GM12891 (cell line): ENCODE measurements at regions not wholly inside any gene's neighbourhood (a gene's known extent, or its start where the extent isn't known, plus 50 kb on each side); places are given as distances from the start of the nearest gene placed in this dataset.

Experiments
- POLR2A ChIP-seq: IDR thresholded peaks from 2 replicates; pipeline ENCODE4 v1.6.1; 2011; ENCODE audit warnings: low read depth, low read length, control low read depth
- POLR2AphosphoS5 ChIP-seq: IDR thresholded peaks from 2 replicates; pipeline ENCODE4 v1.6.1; 2011; ENCODE audit warnings: low read depth, low read length, control low read depth
- POU2F2 ChIP-seq: IDR thresholded peaks from 2 replicates; pipeline ENCODE4 v1.6.1; 2011; ENCODE audit warnings: low read depth, mild to moderate bottlenecking, control low read depth, low read length, moderate library complexity
- TAF1 ChIP-seq: IDR thresholded peaks from 2 replicates; pipeline ENCODE4 v1.6.1; 2011; ENCODE audit warnings: low read depth, low read length, control low read depth

DNA sequence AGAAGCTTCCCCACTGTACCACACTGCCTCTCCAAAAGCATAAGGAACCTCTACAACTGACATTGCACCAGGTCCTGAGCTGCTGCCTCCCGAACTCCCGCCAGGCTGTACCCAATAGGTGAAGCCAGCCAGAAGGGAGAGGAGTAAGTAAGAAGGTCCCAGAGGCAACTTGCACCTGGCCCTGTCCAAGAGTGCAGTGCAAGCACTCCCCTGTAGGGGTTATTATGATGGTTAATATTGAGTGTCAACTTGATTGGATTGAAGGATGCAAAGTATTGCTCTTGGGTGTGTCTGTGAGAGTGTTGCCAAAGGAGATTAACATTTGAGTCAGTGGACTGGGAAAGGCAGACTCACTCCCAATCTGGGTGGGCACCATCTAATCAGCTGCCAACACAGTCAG lies 879.3 kb upstream of the SLIT2 start:
- TF ChIP-seq POLR2A (no peak), POLR2AphosphoS5 (no peak), TAF1 (no peak), POU2F2 (no peak)
